ENCODE measurements at regions not wholly inside any gene's neighbourhood (a gene's known extent, or its start where the extent isn't known, plus 50 kb on each side); places are given as distances from the start of the nearest gene placed in this dataset. TPM values are rescaled to one million over a fixed set of nuclear protein-coding genes. Genes with fewer than 3 reads are reported as not detected.
"Not testable (repeated sequence)": the region's sequence is repeated elsewhere in the genome, so short reads cannot be mapped to it uniquely, and the experiment has no call there.

- not testable (repeated sequence) for ATAC-seq; DNase-seq (ENCODE audit: low spot score)
Observed at GRCh38 chr5:87199704-87200103, 68.0 kb upstream of the RASA1 start.

GRCh38 chr5:87210076-87210475 is 57.6 kb upstream of the RASA1 start:
- DNase-seq (ENCODE audit: low spot score): no peak
- no peak for ATAC-seq
- intact Hi-C loops (cut with DNase I): no loop called here

More at GRCh38 chr5:87199704-87200103, 68.0 kb upstream of the RASA1 start:
- intact Hi-C loops (cut with DNase I): not testable (repeated sequence)

- DNase-seq (ENCODE audit: low spot score): no peak
- intact Hi-C loops (cut with DNase I): no loop called here
- no peak for ATAC-seq
Observed at GRCh38 chr5:87210743-87211142, 56.9 kb upstream of the RASA1 start.

- DNase-seq (ENCODE audit: low spot score) (no peak), ATAC-seq (no peak)
- intact Hi-C loops (cut with DNase I): no loop called here
Observed at GRCh38 chr5:87211676-87212075, 56.0 kb upstream of the RASA1 start.

GRCh38 chr5:87212183-87212582 is 55.5 kb upstream of the RASA1 start:
- ATAC-seq; DNase-seq (ENCODE audit: low spot score); intact Hi-C loops (cut with DNase I): not testable (repeated sequence)

- DNase-seq (ENCODE audit: low spot score); intact Hi-C loops (cut with DNase I); ATAC-seq: not testable (repeated sequence)
Observed at GRCh38 chr5:87217480-87217879, 50.2 kb upstream of the RASA1 start.

Small RNA genes in the stretch of these regions (microRNA-seq; reads per million reads assigned to microRNA genes)
- not detected for gene MIR4280

Data from sciatic nerve (tissue), 2 donors.